ENCODE measurements at regions not wholly inside any gene's neighbourhood (a gene's known extent, or its start where the extent isn't known, plus 50 kb on each side); places are given as distances from the start of the nearest gene placed in this dataset.
"Not testable (repeated sequence)": the region's sequence is repeated elsewhere in the genome, so short reads cannot be mapped to it uniquely, and the experiment has no call there.

DNA sequence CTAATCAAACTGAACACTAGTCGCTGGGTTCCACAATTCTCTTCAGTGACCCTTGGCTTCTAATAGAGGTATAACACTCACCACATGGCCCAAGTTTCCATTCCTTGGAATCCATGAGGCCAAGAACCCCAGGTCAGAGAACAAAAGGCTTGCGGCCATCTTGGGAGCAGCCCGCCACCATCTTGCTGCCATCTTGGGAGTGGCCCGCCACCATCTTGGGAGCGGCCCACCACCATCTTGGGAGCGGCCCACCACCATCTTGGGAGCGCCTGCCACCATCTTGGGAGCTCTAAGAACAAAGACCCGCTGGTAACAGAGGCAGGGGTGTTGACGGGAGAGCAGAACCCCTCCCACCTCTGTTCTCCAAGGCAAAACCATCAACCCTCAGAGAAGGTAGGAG lies 493.4 kb downstream of the MATN1 start:
- no peak for DNase-seq

GRCh38 chr1:30229557-30229956 lies 493.8 kb downstream of the MATN1 start:
- no peak for DNase-seq

DNA sequence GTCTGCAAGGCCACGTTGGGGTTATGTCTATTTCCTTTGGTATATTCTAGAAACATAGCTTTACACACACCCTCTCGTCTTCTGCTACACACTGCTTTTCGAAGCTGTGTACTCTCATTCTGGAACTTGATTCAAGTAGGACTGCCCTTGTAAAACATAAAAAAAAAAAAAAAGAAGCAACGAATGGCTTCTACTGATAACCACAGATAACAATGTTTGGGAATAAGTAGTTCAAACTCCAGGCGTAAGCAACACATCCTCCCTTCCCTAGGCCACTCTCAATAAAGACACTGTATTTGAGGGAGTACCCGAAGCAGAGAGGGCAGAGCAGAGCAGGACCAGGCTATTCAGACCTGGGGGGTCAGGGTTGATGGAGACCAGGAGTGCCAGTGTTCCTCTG lies 496.7 kb downstream of the MATN1 start:
- DNase-seq = no peak

GRCh38 chr1:30225357-30225756 lies 498.0 kb downstream of the MATN1 start:
- DNase-seq = no peak

GRCh38 chr1:30219675-30220074 lies 503.7 kb downstream of the MATN1 start:
- DNase-seq = no peak

GRCh38 chr1:30218438-30218837 lies 504.9 kb downstream of the MATN1 start:
- no peak for DNase-seq

- DNase-seq = no peak
Observed at GRCh38 chr1:30216602-30217001, 506.8 kb downstream of the MATN1 start.

DNA sequence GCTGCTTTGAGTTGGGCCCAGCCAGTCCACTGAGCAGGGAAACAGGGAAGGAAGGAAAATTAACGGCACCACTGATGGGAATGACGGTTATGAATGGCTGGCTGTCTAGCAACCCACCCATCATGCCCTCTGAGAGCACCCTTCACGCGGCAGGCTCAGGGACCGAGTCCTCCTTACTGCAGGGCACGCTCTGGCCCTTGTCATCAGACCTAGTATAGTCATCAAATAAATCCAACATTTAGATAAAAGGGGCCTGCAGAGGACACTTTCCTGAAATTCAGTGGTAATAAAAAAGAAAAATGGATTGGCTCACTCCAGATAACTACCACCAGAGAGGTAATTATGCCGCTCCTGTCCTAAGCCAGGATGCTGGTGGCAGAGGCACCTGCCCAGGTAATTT lies 509.4 kb downstream of the MATN1 start:
- no peak for DNase-seq

GRCh38 chr1:30207962-30208361 lies 515.4 kb downstream of the MATN1 start:
- not testable (repeated sequence) for DNase-seq

GRCh38 chr1:30206631-30207030 lies 516.8 kb downstream of the MATN1 start:
- DNase-seq = not testable (repeated sequence)

GRCh38 chr1:30204916-30205315 lies 518.5 kb downstream of the MATN1 start:
- not testable (repeated sequence) for DNase-seq

GRCh38 chr1:30201015-30201414 lies 522.4 kb downstream of the MATN1 start:
- DNase-seq = no peak

- DNase-seq = no peak
Observed at GRCh38 chr1:30200161-30200560, 523.2 kb downstream of the MATN1 start.

- DNase-seq = no peak
Observed at GRCh38 chr1:30199563-30199962, 523.8 kb downstream of the MATN1 start.

GRCh38 chr1:30198795-30199403 lies 524.5 kb downstream of the MATN1 start:
- DNase-seq = no peak

- no peak for DNase-seq
Observed at GRCh38 chr1:30198451-30198760, 525.0 kb downstream of the MATN1 start.

GRCh38 chr1:30197639-30198450 lies 525.5 kb downstream of the MATN1 start:
- no peak for DNase-seq

DNA sequence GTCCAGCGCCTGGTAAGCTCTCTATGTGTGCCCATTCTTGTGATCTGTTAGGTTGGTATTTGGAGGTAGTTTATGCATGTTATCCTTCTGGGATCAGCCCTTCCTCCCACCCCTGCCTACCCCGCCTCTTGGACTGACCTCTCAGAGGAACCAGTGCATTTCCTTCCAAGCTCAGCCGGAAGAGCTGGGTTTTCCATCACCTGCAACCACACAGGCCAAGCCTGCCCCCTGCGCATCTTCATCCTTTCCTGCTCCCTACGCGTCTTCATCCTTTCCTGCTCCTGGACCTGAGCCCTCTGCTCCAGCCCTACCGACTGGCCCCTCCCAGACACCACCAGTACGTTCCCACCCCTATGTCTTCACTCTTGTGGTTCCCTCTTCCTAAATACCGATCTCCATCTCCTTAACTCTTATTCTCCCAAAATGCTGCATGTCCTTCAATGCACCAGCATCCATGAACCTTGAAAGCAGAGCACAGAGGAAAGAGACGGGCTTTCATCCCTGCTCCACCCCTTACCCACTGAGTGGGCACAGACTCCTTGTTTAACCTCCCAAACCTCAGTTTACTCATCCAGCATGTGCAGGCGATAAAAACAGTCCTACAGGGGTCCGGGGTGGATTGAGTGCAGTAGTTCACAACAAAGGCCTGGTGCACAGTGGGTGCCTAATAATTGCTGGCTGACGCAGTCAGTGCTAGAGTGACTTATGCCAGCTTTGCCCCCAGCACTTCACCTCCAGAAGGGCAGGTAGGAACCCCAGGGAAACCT lies 526.3 kb downstream of the MATN1 start:
- DNase-seq = no peak

DNA sequence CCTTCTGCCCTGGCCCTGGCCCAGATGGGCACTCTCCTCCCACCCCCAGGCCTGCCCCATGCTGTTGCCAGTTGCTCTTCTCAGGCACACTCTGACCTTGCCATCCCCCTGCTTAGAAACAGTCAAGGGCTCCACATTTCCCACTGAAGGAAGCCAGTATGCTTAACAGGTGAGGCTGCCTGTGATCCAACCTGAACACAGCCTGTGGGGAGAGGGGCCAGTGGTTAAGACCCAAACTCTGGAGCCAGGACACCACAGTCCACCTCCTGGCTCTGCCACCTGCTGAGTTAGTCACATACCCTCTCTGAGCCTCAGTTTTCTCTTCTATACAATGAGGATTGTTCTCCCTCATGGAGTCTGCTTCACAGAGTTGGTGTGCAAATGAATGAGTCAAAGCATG lies 526.9 kb downstream of the MATN1 start:
- no peak for DNase-seq

GRCh38 chr1:30195424-30196134 lies 527.8 kb downstream of the MATN1 start:
- no peak for DNase-seq

- no peak for DNase-seq
Observed at GRCh38 chr1:30194741-30195423, 528.5 kb downstream of the MATN1 start.

GRCh38 chr1:30194046-30194619 lies 529.3 kb downstream of the MATN1 start:
- DNase-seq = no peak
